GM12873 (cell line): ENCODE measurements at regions not wholly inside any gene's neighbourhood (a gene's known extent, or its start where the extent isn't known, plus 50 kb on each side); places are given as distances from the start of the nearest gene placed in this dataset.

Source experiments
- CTCF ChIP-seq: IDR thresholded peaks from 2 replicates; pipeline ENCODE4 v1.5.1; 2012; ENCODE audit warnings: low read depth, mild to moderate bottlenecking, moderate library complexity, low read length, control low read depth; ENCODE audit not compliant: insufficient read depth; ENCODE audit errors: missing control alignments

DNA sequence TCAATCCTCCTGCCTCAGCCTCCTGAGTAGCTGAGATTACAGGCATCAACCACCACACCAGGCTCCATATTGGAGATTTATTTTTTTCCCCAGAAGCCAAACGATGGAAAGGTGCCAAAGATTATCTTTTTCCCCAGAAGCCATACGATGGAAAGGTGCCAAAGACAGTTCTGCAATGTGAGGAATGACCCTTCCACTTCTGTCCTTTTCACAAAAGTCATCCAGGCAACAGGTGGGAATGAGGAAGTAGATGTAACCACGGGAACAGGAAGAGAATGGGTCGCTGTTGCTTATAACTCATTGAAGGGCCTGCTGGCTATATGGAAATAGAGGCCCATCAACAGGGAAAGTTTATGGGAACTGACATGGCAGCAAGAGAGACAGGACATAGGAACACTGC lies 233.7 kb upstream of the MSX2 start:
- no peak for TF ChIP-seq CTCF

DNA sequence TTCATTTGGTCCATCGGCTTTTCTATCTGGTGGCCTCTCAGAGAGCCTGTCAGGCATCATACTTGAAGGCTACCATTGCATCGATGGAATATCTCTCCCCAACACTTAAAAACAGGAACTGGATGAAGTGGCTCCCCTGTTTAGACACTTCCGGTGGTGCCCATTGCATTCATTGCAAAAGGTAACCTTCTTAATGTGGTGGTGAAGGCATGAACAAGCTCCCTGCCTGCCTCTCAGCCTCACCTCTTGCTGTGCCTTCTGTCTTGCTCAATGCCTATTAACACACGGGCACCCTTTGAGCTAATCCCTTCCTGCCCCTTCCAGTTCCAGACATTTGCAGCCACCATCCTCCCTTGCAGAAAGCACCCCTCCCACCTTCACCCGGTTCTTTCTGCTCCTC lies 233.1 kb upstream of the MSX2 start:
- TF ChIP-seq CTCF, result no peak

- TF ChIP-seq CTCF, result no peak
Observed at GRCh38 chr5:174491761-174492350, 232.5 kb upstream of the MSX2 start.

DNA sequence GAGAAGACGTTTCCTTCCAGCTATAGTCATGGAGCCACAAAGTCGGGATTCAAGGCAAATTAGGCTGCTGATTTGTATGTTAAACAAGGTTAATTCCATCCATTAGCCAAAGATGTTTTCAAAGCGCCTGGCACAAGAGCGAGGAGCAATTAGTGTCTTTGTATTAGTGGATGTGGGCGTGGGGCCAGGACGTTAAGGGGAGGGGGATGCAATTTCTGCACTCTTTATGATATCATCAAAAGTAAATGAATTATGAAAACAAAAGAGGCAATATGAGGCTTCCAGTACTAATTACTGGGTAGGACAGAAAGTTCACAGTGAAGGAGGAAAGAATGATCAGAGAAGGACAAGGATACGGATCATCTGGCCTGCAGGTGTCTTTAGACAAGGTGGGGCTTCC lies 230.9 kb upstream of the MSX2 start:
- TF ChIP-seq CTCF, result no peak

DNA sequence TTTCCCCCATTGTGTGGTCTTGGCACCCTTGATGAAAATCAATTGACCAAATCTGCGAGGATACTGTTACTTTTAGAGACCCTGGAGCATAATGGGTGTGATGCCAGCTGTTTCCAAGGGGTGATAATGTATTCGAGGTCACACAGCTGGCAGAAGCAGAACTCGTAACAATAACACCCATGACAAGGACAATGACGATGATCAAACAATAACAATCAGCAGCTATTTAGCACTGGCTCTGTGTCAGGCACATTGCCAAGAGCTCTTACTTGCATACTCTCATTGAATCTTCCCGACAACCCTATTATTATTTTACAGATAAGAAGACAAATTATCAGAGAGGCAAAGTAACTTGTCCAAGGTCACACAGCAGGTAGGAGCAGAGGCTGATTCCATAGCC lies 223.7 kb upstream of the MSX2 start:
- no peak for TF ChIP-seq CTCF

DNA sequence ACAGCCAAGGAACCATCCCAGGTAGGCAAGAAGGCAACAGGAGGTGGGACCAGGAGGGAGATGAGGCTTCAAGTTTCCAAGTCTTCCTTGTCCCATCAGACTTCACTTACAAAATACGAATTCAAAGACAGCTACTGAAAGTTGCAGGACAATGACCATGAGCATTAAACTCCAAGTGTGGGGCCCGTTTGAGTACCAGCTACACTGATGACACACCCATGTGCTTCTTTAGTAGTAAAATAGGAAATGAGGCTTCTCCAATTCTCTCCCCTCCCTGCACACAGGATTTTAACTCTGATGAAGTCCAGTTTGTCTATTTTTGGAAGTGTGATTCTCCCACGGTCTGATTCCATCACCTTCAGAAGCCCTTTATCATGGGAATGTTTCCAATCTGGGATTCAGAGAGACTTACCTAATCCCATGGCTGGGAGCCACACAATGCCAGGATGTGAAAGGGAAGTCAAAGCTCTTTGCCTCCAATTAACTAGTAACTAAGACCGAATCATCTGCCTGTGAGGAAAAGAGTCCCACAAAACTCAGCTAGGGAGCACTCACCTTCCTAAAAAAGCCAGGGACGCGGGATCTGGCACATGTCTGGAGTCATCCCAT lies 222.8 kb upstream of the MSX2 start:
- no peak for TF ChIP-seq CTCF

GRCh38 chr5:174503086-174503460 lies 221.3 kb upstream of the MSX2 start:
- TF ChIP-seq CTCF, result no peak
